ENCODE measurements at regions not wholly inside any gene's neighbourhood (a gene's known extent, or its start where the extent isn't known, plus 50 kb on each side); places are given as distances from the start of the nearest gene placed in this dataset.

GRCh38 chr4:20368926-20369325 lies 117.2 kb downstream of the SLIT2 start:
- Histone ChIP-seq H3K27ac (ENCODE audit: low read depth, low read length) (no peak overlapping the region), H3K36me3 (ENCODE audit: control insufficient read depth in 5 of 5, insufficient read depth in 5 of 5, low read length in 5 of 5) (no peaks in the 10 kb centered on the region), H3K4me3 (ENCODE audit: low read depth in 1 of 5, low read length in 5 of 5) (no peak overlapping the region), H3K9ac (ENCODE audit: low read length in 5 of 5) (no peak overlapping the region), H3K27me3 (ENCODE audit: control insufficient read depth in 5 of 5, insufficient read depth in 4 of 5, low read length in 5 of 5) (no peaks in the 10 kb centered on the region), H3K4me1 (ENCODE audit: control insufficient read depth in 5 of 5, insufficient read depth in 5 of 5, low read length in 5 of 5) (no peaks in the 10 kb centered on the region), H3K9me3 (ENCODE audit: control insufficient read depth in 5 of 5, low read length in 5 of 5) (no peaks in the 10 kb centered on the region)

- no peak overlapping the region for H3K27ac ChIP-seq (ENCODE audit: low read depth, low read length)
- no peaks in the 10 kb centered on the region for H3K4me1 ChIP-seq (ENCODE audit: control insufficient read depth in 5 of 5, insufficient read depth in 5 of 5, low read length in 5 of 5)
- H3K9ac ChIP-seq (ENCODE audit: low read length in 5 of 5), result no peak overlapping the region
- no peaks in the 10 kb centered on the region for H3K36me3 ChIP-seq (ENCODE audit: control insufficient read depth in 5 of 5, insufficient read depth in 5 of 5, low read length in 5 of 5)
- no peaks in the 10 kb centered on the region for H3K27me3 ChIP-seq (ENCODE audit: control insufficient read depth in 5 of 5, insufficient read depth in 4 of 5, low read length in 5 of 5)
- no peaks in the 10 kb centered on the region for H3K9me3 ChIP-seq (ENCODE audit: control insufficient read depth in 5 of 5, low read length in 5 of 5)
- no peak overlapping the region for H3K4me3 ChIP-seq (ENCODE audit: low read depth in 1 of 5, low read length in 5 of 5)
These were observed 118.6 kb downstream of the SLIT2 start for GRCh38 chr4:20370274-20370673.

GRCh38 chr4:20376070-20376469 lies 124.4 kb downstream of the SLIT2 start:
- no peaks in the 10 kb centered on the region for H3K9me3 ChIP-seq (ENCODE audit: control insufficient read depth in 5 of 5, low read length in 5 of 5)

GRCh38 chr4:20378181-20378580 lies 126.5 kb downstream of the SLIT2 start:
- no peak overlapping the region for H3K27ac ChIP-seq (ENCODE audit: low read depth, low read length)
- no peaks in the 10 kb centered on the region for H3K27me3 ChIP-seq (ENCODE audit: control insufficient read depth in 5 of 5, insufficient read depth in 4 of 5, low read length in 5 of 5)
- H3K9ac ChIP-seq (ENCODE audit: low read length in 5 of 5), result no peak overlapping the region
- no peaks in the 10 kb centered on the region for H3K36me3 ChIP-seq (ENCODE audit: control insufficient read depth in 5 of 5, insufficient read depth in 5 of 5, low read length in 5 of 5)
- no peaks in the 10 kb centered on the region for H3K9me3 ChIP-seq (ENCODE audit: control insufficient read depth in 5 of 5, low read length in 5 of 5)
- no peaks in the 10 kb centered on the region for H3K4me1 ChIP-seq (ENCODE audit: control insufficient read depth in 5 of 5, insufficient read depth in 5 of 5, low read length in 5 of 5)
- no peak overlapping the region for H3K4me3 ChIP-seq (ENCODE audit: low read depth in 1 of 5, low read length in 5 of 5)

More at GRCh38 chr4:20376070-20376469, 124.4 kb downstream of the SLIT2 start:
- H3K9ac ChIP-seq (ENCODE audit: low read length in 5 of 5), result no peak overlapping the region
- H3K27me3 ChIP-seq (ENCODE audit: control insufficient read depth in 5 of 5, insufficient read depth in 4 of 5, low read length in 5 of 5), result no peaks in the 10 kb centered on the region
- no peak overlapping the region for H3K4me3 ChIP-seq (ENCODE audit: low read depth in 1 of 5, low read length in 5 of 5)
- H3K36me3 ChIP-seq (ENCODE audit: control insufficient read depth in 5 of 5, insufficient read depth in 5 of 5, low read length in 5 of 5), result no peaks in the 10 kb centered on the region
- H3K27ac ChIP-seq (ENCODE audit: low read depth, low read length), result no peak overlapping the region
- H3K4me1 ChIP-seq (ENCODE audit: control insufficient read depth in 5 of 5, insufficient read depth in 5 of 5, low read length in 5 of 5), result no peaks in the 10 kb centered on the region

- no peaks in the 10 kb centered on the region for H3K9me3 ChIP-seq (ENCODE audit: control insufficient read depth in 5 of 5, low read length in 5 of 5)
- H3K9ac ChIP-seq (ENCODE audit: low read length in 5 of 5), result no peak overlapping the region
- H3K4me3 ChIP-seq (ENCODE audit: low read depth in 1 of 5, low read length in 5 of 5), result no peak overlapping the region
- no peaks in the 10 kb centered on the region for H3K4me1 ChIP-seq (ENCODE audit: control insufficient read depth in 5 of 5, insufficient read depth in 5 of 5, low read length in 5 of 5)
- no peak overlapping the region for H3K27ac ChIP-seq (ENCODE audit: low read depth, low read length)
- H3K36me3 ChIP-seq (ENCODE audit: control insufficient read depth in 5 of 5, insufficient read depth in 5 of 5, low read length in 5 of 5), result no peaks in the 10 kb centered on the region
- H3K27me3 ChIP-seq (ENCODE audit: control insufficient read depth in 5 of 5, insufficient read depth in 4 of 5, low read length in 5 of 5), result no peaks in the 10 kb centered on the region
These were observed 129.3 kb downstream of the SLIT2 start for GRCh38 chr4:20381005-20381404.

GRCh38 chr4:20383283-20383682 lies 131.6 kb downstream of the SLIT2 start:
- Histone ChIP-seq H3K4me3 (ENCODE audit: low read depth in 1 of 5, low read length in 5 of 5) (no peak overlapping the region), H3K9ac (ENCODE audit: low read length in 5 of 5) (no peak overlapping the region), H3K27me3 (ENCODE audit: control insufficient read depth in 5 of 5, insufficient read depth in 4 of 5, low read length in 5 of 5) (no peaks in the 10 kb centered on the region), H3K9me3 (ENCODE audit: control insufficient read depth in 5 of 5, low read length in 5 of 5) (no peaks in the 10 kb centered on the region), H3K27ac (ENCODE audit: low read depth, low read length) (no peak overlapping the region), H3K4me1 (ENCODE audit: control insufficient read depth in 5 of 5, insufficient read depth in 5 of 5, low read length in 5 of 5) (no peaks in the 10 kb centered on the region), H3K36me3 (ENCODE audit: control insufficient read depth in 5 of 5, insufficient read depth in 5 of 5, low read length in 5 of 5) (no peaks in the 10 kb centered on the region)

- no peaks in the 10 kb centered on the region for H3K9me3 ChIP-seq (ENCODE audit: control insufficient read depth in 5 of 5, low read length in 5 of 5)
- no peaks in the 10 kb centered on the region for H3K27me3 ChIP-seq (ENCODE audit: control insufficient read depth in 5 of 5, insufficient read depth in 4 of 5, low read length in 5 of 5)
- H3K27ac ChIP-seq (ENCODE audit: low read depth, low read length), result no peak overlapping the region
- H3K4me3 ChIP-seq (ENCODE audit: low read depth in 1 of 5, low read length in 5 of 5), result no peak overlapping the region
- H3K36me3 ChIP-seq (ENCODE audit: control insufficient read depth in 5 of 5, insufficient read depth in 5 of 5, low read length in 5 of 5), result no peaks in the 10 kb centered on the region
- no peak overlapping the region for H3K9ac ChIP-seq (ENCODE audit: low read length in 5 of 5)
- no peaks in the 10 kb centered on the region for H3K4me1 ChIP-seq (ENCODE audit: control insufficient read depth in 5 of 5, insufficient read depth in 5 of 5, low read length in 5 of 5)
These were observed 132.3 kb downstream of the SLIT2 start for GRCh38 chr4:20383969-20384368.

- H3K36me3 ChIP-seq (ENCODE audit: control insufficient read depth in 5 of 5, insufficient read depth in 5 of 5, low read length in 5 of 5), result no peaks in the 10 kb centered on the region
- H3K27me3 ChIP-seq (ENCODE audit: control insufficient read depth in 5 of 5, insufficient read depth in 4 of 5, low read length in 5 of 5), result no peaks in the 10 kb centered on the region
- no peak overlapping the region for H3K27ac ChIP-seq (ENCODE audit: low read depth, low read length)
- no peak overlapping the region for H3K4me3 ChIP-seq (ENCODE audit: low read depth in 1 of 5, low read length in 5 of 5)
- H3K9me3 ChIP-seq (ENCODE audit: control insufficient read depth in 5 of 5, low read length in 5 of 5), result no peaks in the 10 kb centered on the region
- no peaks in the 10 kb centered on the region for H3K4me1 ChIP-seq (ENCODE audit: control insufficient read depth in 5 of 5, insufficient read depth in 5 of 5, low read length in 5 of 5)
- H3K9ac ChIP-seq (ENCODE audit: low read length in 5 of 5), result no peak overlapping the region
These were observed 132.8 kb downstream of the SLIT2 start for GRCh38 chr4:20384456-20384855.

- Histone ChIP-seq H3K36me3 (ENCODE audit: control insufficient read depth in 5 of 5, insufficient read depth in 5 of 5, low read length in 5 of 5) (no peaks in the 10 kb centered on the region), H3K9me3 (ENCODE audit: control insufficient read depth in 5 of 5, low read length in 5 of 5) (no peaks in the 10 kb centered on the region), H3K27me3 (ENCODE audit: control insufficient read depth in 5 of 5, insufficient read depth in 4 of 5, low read length in 5 of 5) (no peaks in the 10 kb centered on the region), H3K9ac (ENCODE audit: low read length in 5 of 5) (no peak overlapping the region), H3K27ac (ENCODE audit: low read depth, low read length) (no peak overlapping the region), H3K4me3 (ENCODE audit: low read depth in 1 of 5, low read length in 5 of 5) (no peak overlapping the region), H3K4me1 (ENCODE audit: control insufficient read depth in 5 of 5, insufficient read depth in 5 of 5, low read length in 5 of 5) (no peaks in the 10 kb centered on the region)
These were observed 134.5 kb downstream of the SLIT2 start for GRCh38 chr4:20386001-20386740.

- no peaks in the 10 kb centered on the region for H3K36me3 ChIP-seq (ENCODE audit: control insufficient read depth in 5 of 5, insufficient read depth in 5 of 5, low read length in 5 of 5)
- H3K4me1 ChIP-seq (ENCODE audit: control insufficient read depth in 5 of 5, insufficient read depth in 5 of 5, low read length in 5 of 5), result no peaks in the 10 kb centered on the region
- no peaks in the 10 kb centered on the region for H3K27me3 ChIP-seq (ENCODE audit: control insufficient read depth in 5 of 5, insufficient read depth in 4 of 5, low read length in 5 of 5)
- H3K9me3 ChIP-seq (ENCODE audit: control insufficient read depth in 5 of 5, low read length in 5 of 5), result no peaks in the 10 kb centered on the region
- H3K4me3 ChIP-seq (ENCODE audit: low read depth in 1 of 5, low read length in 5 of 5), result no peak overlapping the region
- H3K9ac ChIP-seq (ENCODE audit: low read length in 5 of 5), result no peak overlapping the region
- no peak overlapping the region for H3K27ac ChIP-seq (ENCODE audit: low read depth, low read length)
These were observed 135.2 kb downstream of the SLIT2 start for GRCh38 chr4:20386906-20387305.

Measured in subcutaneous abdominal adipose tissue (tissue), 5 donors.